KMS-11 (cell line): ENCODE measurements at regions not wholly inside any gene's neighbourhood (a gene's known extent, or its start where the extent isn't known, plus 50 kb on each side); places are given as distances from the start of the nearest gene placed in this dataset.

ENCODE experiments used
- H2AFZ ChIP-seq: fragments of 200-600 bp; sonication (generic); 2 replicates; pipeline ENCODE4 v1.6.1; 2016; ENCODE audit warnings: antibody characterized with exemption, mixed run types, low read depth
- H3K27ac ChIP-seq: fragments of 200-600 bp; sonication (generic); 2 replicates; pipeline ENCODE4 v1.6.1; 2016; ENCODE audit warnings: mild to moderate bottlenecking, mixed run types
- H3K27me3 ChIP-seq: fragments of 200-600 bp; sonication (generic); 2 replicates; pipeline ENCODE4 v1.6.1; 2017; ENCODE audit warnings: mild to moderate bottlenecking, low read depth, mixed run types, moderate library complexity; ENCODE audit not compliant: insufficient read depth
- H3K36me3 ChIP-seq: fragments of 200-600 bp; sonication (generic); 2 replicates; pipeline ENCODE4 v1.6.1; 2017; ENCODE audit warnings: mild to moderate bottlenecking, mixed run types; ENCODE audit not compliant: insufficient read depth
- H3K4me1 ChIP-seq: fragments of 200-600 bp; sonication (generic); 2 replicates; pipeline ENCODE4 v1.6.1; 2016; ENCODE audit warnings: mild to moderate bottlenecking, low read depth, mixed run types; ENCODE audit not compliant: poor library complexity, severe bottlenecking
- H3K4me2 ChIP-seq: fragments of 200-600 bp; sonication (generic); 2 replicates; pipeline ENCODE4 v1.7.0; 2016; ENCODE audit warnings: mild to moderate bottlenecking, mixed run types
- H3K4me3 ChIP-seq: fragments of 200-600 bp; sonication (generic); IDR thresholded peaks from 2 replicates; pipeline ENCODE4 v1.6.1; 2017; ENCODE audit warnings: low read depth, low read length, mixed read lengths; ENCODE audit not compliant: insufficient read depth
- H3K79me2 ChIP-seq: fragments of 200-600 bp; sonication (generic); 2 replicates; pipeline ENCODE4 v1.6.1; 2016; ENCODE audit warnings: low read depth, mixed run types; ENCODE audit not compliant: insufficient read depth
- H3K9ac ChIP-seq: fragments of 200-600 bp; sonication (generic); 2 replicates; pipeline ENCODE4 v1.6.1; 2016; ENCODE audit warnings: mild to moderate bottlenecking, mixed run types
- H4K20me1 ChIP-seq: fragments of 200-600 bp; sonication (generic); 2 replicates; pipeline ENCODE4 v1.6.1; 2016; ENCODE audit warnings: mild to moderate bottlenecking, mixed run types; ENCODE audit not compliant: insufficient read depth
- TF ChIP-seq, protein P1 (sequence below): fragments of 200-600 bp; sonication (generic); conservative IDR thresholded peaks from 2 replicates; pipeline ENCODE4 v1.6.1; 2017; ENCODE audit warnings: low read depth, mild to moderate bottlenecking, antibody characterized with exemption, low read length, moderate library complexity, mixed read lengths

DNA sequence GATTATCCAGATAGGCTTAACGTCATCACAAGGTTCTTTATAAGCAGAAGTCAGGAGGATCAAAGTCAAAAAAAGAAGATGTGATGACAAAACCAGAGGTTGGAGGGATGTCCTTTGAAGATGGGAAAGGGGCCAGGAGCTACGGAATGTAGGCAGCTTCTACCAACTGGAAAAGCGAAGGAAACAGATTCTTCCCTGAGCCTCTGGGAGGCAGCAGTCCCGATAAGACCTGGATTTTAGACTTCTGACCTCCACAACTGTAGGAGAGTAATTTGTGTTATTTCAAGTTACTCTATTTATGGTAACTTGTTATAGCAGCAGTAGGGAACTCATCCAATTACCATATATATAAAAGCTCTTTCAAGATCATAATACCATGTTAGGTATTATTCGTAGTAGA lies 98.8 kb upstream of the MYCBP2 start:
- Histone ChIP-seq H3K4me2 (no peak overlapping the region), H3K79me2 (no peaks in the 10 kb centered on the region), H3K27me3 (no peaks in the 10 kb centered on the region), H3K4me1 (no peaks in the 10 kb centered on the region), H3K4me3 (no peak overlapping the region), H3K27ac (no peak overlapping the region), H4K20me1 (no peaks in the 10 kb centered on the region), H3K36me3 (no peaks in the 10 kb centered on the region), H2AFZ (no peak overlapping the region), H3K9ac (no peak overlapping the region)
- TF ChIP-seq, protein P1, sequence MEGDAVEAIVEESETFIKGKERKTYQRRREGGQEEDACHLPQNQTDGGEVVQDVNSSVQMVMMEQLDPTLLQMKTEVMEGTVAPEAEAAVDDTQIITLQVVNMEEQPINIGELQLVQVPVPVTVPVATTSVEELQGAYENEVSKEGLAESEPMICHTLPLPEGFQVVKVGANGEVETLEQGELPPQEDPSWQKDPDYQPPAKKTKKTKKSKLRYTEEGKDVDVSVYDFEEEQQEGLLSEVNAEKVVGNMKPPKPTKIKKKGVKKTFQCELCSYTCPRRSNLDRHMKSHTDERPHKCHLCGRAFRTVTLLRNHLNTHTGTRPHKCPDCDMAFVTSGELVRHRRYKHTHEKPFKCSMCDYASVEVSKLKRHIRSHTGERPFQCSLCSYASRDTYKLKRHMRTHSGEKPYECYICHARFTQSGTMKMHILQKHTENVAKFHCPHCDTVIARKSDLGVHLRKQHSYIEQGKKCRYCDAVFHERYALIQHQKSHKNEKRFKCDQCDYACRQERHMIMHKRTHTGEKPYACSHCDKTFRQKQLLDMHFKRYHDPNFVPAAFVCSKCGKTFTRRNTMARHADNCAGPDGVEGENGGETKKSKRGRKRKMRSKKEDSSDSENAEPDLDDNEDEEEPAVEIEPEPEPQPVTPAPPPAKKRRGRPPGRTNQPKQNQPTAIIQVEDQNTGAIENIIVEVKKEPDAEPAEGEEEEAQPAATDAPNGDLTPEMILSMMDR, result no peak

- no peaks in the 10 kb centered on the region for H3K4me1 ChIP-seq
- no peak overlapping the region for H2AFZ ChIP-seq
- no peak overlapping the region for H3K27ac ChIP-seq
- TF ChIP-seq, protein P1, result no peak
- no peaks in the 10 kb centered on the region for H3K27me3 ChIP-seq
- no peak overlapping the region for H3K4me3 ChIP-seq
- H3K79me2 ChIP-seq, result no peaks in the 10 kb centered on the region
- no peak overlapping the region for H3K4me2 ChIP-seq
- no peak overlapping the region for H3K9ac ChIP-seq
- no peaks in the 10 kb centered on the region for H3K36me3 ChIP-seq
- no peaks in the 10 kb centered on the region for H4K20me1 ChIP-seq
Measured at GRCh38 chr13:77423296-77423695, 96.4 kb upstream of the MYCBP2 start.

DNA sequence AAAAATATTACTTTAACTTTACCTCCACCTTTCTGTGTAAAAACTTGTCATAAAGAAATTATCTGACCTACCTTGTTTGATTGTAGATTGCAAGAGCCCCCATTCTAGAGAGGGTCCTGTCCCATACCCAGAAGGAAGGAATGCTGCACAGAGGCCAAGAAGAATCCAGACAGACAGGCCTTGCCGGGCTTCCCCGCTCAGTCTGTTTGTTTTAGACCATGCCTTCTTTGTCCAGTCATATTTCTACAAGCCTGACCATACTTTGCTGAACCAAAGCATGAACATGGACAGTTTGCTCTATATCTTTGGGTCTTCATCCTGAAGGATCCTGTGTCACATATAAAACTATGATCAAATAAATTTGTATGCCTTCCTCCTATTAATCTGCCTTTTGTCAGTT lies 95.8 kb upstream of the MYCBP2 start:
- Histone ChIP-seq H3K27ac (no peak overlapping the region), H3K4me1 (no peaks in the 10 kb centered on the region), H4K20me1 (no peaks in the 10 kb centered on the region), H3K9ac (no peak overlapping the region), H2AFZ (no peak overlapping the region), H3K4me2 (no peak overlapping the region), H3K27me3 (no peaks in the 10 kb centered on the region), H3K79me2 (no peaks in the 10 kb centered on the region), H3K36me3 (no peaks in the 10 kb centered on the region), H3K4me3 (no peak overlapping the region)
- TF ChIP-seq, protein P1, result no peak

- Histone ChIP-seq H3K79me2 (no peaks in the 10 kb centered on the region), H2AFZ (no peak overlapping the region), H3K4me1 (no peaks in the 10 kb centered on the region), H3K27me3 (no peaks in the 10 kb centered on the region), H3K4me2 (no peak overlapping the region), H3K9ac (no peak overlapping the region), H4K20me1 (no peaks in the 10 kb centered on the region), H3K36me3 (no peaks in the 10 kb centered on the region), H3K27ac (no peak overlapping the region), H3K4me3 (no peak overlapping the region)
- TF ChIP-seq, protein P1, result no peak
Measured at GRCh38 chr13:77417897-77418296, 91.0 kb upstream of the MYCBP2 start.
